ENCODE measurements at regions not wholly inside any gene's neighbourhood (a gene's known extent, or its start where the extent isn't known, plus 50 kb on each side); places are given as distances from the start of the nearest gene placed in this dataset.

DNA sequence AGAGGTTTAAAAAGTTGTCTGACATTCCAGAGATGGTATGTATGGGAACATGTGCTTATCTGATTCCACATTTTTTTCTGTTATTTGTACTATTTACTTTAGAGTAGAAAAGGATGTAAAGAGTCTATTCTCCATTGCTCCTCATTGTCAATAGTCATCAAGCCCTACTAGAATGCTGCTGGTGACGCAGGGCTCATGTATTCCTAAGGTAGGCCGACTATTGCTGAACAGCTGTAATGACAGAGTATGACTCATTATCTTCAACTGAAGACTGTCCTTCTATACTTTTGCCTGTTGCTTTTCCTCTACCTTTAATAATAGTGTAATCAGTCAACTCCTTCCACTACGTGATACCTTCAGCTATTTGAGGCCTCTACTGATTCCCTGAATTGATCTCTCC, 509.1 kb upstream of the NR3C2 start:
- Histone ChIP-seq H3K9me3 (ENCODE audit: control extremely low read depth in 1 of 3, control insufficient read depth in 2 of 3, insufficient read depth in 1 of 3, low read length in 2 of 3) (peaks cover 0 to 1% (median 0%) of the 10 kb centered on the region in 3 donors), H2AFZ (ENCODE audit: insufficient read depth, low read depth, low read length, poor library complexity, severe bottlenecking) (no peak overlapping the region), H4K20me1 (ENCODE audit: control insufficient read depth, insufficient read depth, low read length, poor library complexity, severe bottlenecking) (no peaks in the 10 kb centered on the region), H3K4me3 (ENCODE audit: control extremely low read depth in 1 of 5, extremely low read depth in 1 of 5, insufficient read depth in 1 of 5, low read depth in 2 of 5, low read length in 4 of 5) (no peak overlapping the region), H3K27me3 (replicated peaks in 1 of 4; ENCODE audit: control extremely low read depth in 1 of 4, control insufficient read depth in 3 of 4, insufficient read depth in 4 of 4, low read length in 3 of 4) (no peaks in the 10 kb centered on the region), H3K36me3 (replicated peaks in 1 of 2; ENCODE audit: control extremely low read depth in 1 of 2, control insufficient read depth in 1 of 2, extremely low read depth in 1 of 2, insufficient read depth in 2 of 2, low read length in 1 of 2) (no peaks in the 10 kb centered on the region), H3K9ac (ENCODE audit: low read length) (no peak overlapping the region), H3K4me2 (replicated peaks; ENCODE audit: low read depth, low read length, poor library complexity, severe bottlenecking) (no peak overlapping the region), H3K4me1 (ENCODE audit: control insufficient read depth in 2 of 2, insufficient read depth in 2 of 2, low read length in 2 of 2) (no peaks in the 10 kb centered on the region), H3K79me2 (ENCODE audit: control insufficient read depth, insufficient read depth, low read length) (no peaks in the 10 kb centered on the region), H3K27ac (ENCODE audit: low read length in 2 of 2) (no peak overlapping the region)
- Mint-ChIP-seq H3K4me1 (no peaks in the 10 kb centered on the region), H3K4me3 (no peak overlapping the region), H3K9me3 (ENCODE audit: insufficient read depth) (no peaks in the 10 kb centered on the region), H3K27me3 (no peaks in the 10 kb centered on the region), H3K27ac (no peak overlapping the region)
- POLR2A ChIA-PET: no interaction called here
- WGBS (ENCODE audit: insufficient coverage): no CpG with 5 or more reads among the region's 3 CpGs
- CTCF ChIA-PET: no interaction called here
- DNase-seq (no peak), ATAC-seq (ENCODE audit: low read depth) (no peak)
- TF ChIP-seq CTCF (IDR thresholded peaks at IDR 0.05) (no peak), EZH2 (IDR thresholded peaks at IDR 0.05; ENCODE audit: borderline replicate concordance, insufficient read depth, low read depth, low read length, poor library complexity, severe bottlenecking) (no peak)
- intact Hi-C loops (cut with micrococcal nuclease): no loop called here

DNA sequence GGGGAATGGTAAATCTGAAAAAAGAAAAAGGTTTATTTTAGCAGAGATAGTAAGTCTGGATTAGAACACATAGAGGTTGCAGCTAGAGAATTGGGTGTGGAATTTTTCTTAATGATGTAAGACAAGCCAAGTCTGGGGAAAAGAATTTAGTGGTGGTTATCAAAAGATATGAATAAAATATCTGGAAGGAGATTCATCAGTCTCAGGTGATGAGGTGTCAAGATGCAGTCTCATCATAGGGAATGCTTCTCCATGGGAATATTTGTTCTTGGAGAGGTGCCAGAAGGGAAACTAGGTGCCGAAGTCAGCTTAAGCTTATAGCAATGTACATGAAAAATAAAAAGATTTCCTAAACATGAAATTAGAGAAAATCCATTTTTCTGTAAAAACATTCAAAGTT, 504.1 kb upstream of the NR3C2 start:
- Histone ChIP-seq H3K27me3 (replicated peaks in 1 of 4; ENCODE audit: control extremely low read depth in 1 of 4, control insufficient read depth in 3 of 4, insufficient read depth in 4 of 4, low read length in 3 of 4) (no peaks in the 10 kb centered on the region), H3K4me1 (ENCODE audit: control insufficient read depth in 2 of 2, insufficient read depth in 2 of 2, low read length in 2 of 2) (no peaks in the 10 kb centered on the region), H3K9ac (ENCODE audit: low read length) (no peak overlapping the region), H3K4me2 (replicated peaks; ENCODE audit: low read depth, low read length, poor library complexity, severe bottlenecking) (no peak overlapping the region), H3K4me3 (ENCODE audit: control extremely low read depth in 1 of 5, extremely low read depth in 1 of 5, insufficient read depth in 1 of 5, low read depth in 2 of 5, low read length in 4 of 5) (no peak overlapping the region), H3K79me2 (ENCODE audit: control insufficient read depth, insufficient read depth, low read length) (no peaks in the 10 kb centered on the region), H2AFZ (ENCODE audit: insufficient read depth, low read depth, low read length, poor library complexity, severe bottlenecking) (no peak overlapping the region), H4K20me1 (ENCODE audit: control insufficient read depth, insufficient read depth, low read length, poor library complexity, severe bottlenecking) (no peaks in the 10 kb centered on the region), H3K36me3 (replicated peaks in 1 of 2; ENCODE audit: control extremely low read depth in 1 of 2, control insufficient read depth in 1 of 2, extremely low read depth in 1 of 2, insufficient read depth in 2 of 2, low read length in 1 of 2) (no peaks in the 10 kb centered on the region), H3K9me3 (ENCODE audit: control extremely low read depth in 1 of 3, control insufficient read depth in 2 of 3, insufficient read depth in 1 of 3, low read length in 2 of 3) (peaks cover 0 to 1% (median 0%) of the 10 kb centered on the region in 3 donors), H3K27ac (ENCODE audit: low read length in 2 of 2) (no peak overlapping the region)
- no peak overlapping the region for H3K27ac Mint-ChIP-seq
- no CpG with 5 or more reads among the region's 1 CpG for WGBS (ENCODE audit: insufficient coverage)
- ATAC-seq (ENCODE audit: low read depth) (no peak), DNase-seq (no peak)
- H3K27me3 Mint-ChIP-seq: no peaks in the 10 kb centered on the region
- no peaks in the 10 kb centered on the region for H3K4me1 Mint-ChIP-seq
- intact Hi-C loops (cut with micrococcal nuclease): no loop called here
- no peak overlapping the region for H3K4me3 Mint-ChIP-seq
- ChIA-PET CTCF (no interaction called here), POLR2A (no interaction called here)
- no peaks in the 10 kb centered on the region for H3K9me3 Mint-ChIP-seq (ENCODE audit: insufficient read depth)
- TF ChIP-seq EZH2 (IDR thresholded peaks at IDR 0.05; ENCODE audit: borderline replicate concordance, insufficient read depth, low read depth, low read length, poor library complexity, severe bottlenecking) (no peak), CTCF (IDR thresholded peaks at IDR 0.05) (no peak)

Measured in B cell (primary cell).